Brain microvascular endothelial cell (primary cell): ENCODE measurements at regions not wholly inside any gene's neighbourhood (a gene's known extent, or its start where the extent isn't known, plus 50 kb on each side); places are given as distances from the start of the nearest gene placed in this dataset.

Experiments
- DNase-seq: peaks from one replicate; pipeline ENCODE4 v3.0.0-alpha.2; 2020
- H3K27ac ChIP-seq: fragments of 250-450 bp; sonication (Bioruptor Pico); 2 replicates; pipeline ENCODE4 v1.5.1; 2020; ENCODE audit warnings: mild to moderate bottlenecking, moderate library complexity
- H3K27me3 ChIP-seq: fragments of 250-450 bp; sonication (Bioruptor Pico); replicated peaks from 2 replicates; pipeline ENCODE4 v1.5.1; 2020; ENCODE audit warnings: mild to moderate bottlenecking
- H3K36me3 ChIP-seq: fragments of 250-450 bp; sonication (Bioruptor Pico); replicated peaks from 2 replicates; pipeline ENCODE4 v1.5.1; 2020; ENCODE audit warnings: mild to moderate bottlenecking
- H3K4me3 ChIP-seq: 2 replicates; pipeline ENCODE4 v1.5.1; 2011; ENCODE audit warnings: low read depth, mild to moderate bottlenecking, control low read depth, low read length, moderate library complexity
- in situ Hi-C: cut with HindIII; loops from 2 replicates; pipeline ENCODE4 v1.10.0; 2017; ENCODE audit warnings: low sequenced_read_pairs, low pct_ligation_motif_present
- TF ChIP-seq, protein P1 (sequence below): IDR thresholded peaks from 2 replicates; pipeline ENCODE4 v1.5.1; 2011; ENCODE audit warnings: low read depth, mild to moderate bottlenecking, moderate library complexity, low read length, control low read depth, inconsistent platforms; ENCODE audit errors: missing control alignments

DNA sequence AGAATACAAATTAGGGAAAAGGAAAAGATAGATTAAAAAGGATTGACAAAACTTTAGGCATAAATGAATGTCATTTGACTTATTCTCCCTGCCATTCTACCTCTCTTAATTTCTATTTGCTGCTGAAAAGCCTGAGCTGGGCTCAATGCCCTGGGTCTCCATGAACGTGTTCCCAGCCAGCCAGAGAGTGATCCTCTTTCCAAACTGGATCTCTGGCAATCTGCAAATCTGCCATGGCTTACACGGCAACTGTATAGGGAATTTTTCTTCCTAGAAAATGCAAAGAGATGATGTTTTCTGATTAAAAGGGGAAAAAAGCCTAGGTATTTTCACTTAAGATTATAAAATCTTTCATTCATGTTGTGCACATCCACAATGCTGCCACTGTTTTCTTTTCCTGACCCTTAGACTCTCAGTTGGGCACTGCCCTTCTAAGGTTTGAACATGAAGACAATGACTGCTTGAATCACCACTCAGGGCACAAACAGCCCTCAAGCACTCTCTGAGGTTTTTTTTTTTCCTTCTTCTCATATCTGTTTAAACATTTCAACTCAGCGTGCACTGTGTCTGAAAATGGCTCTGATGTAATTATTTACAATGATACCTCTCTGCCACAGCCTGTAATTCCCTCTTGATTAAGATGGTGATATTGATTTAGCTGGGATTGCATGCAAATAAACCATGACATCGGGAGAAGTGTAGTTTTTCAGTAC is 60.3 kb downstream of the DACT1 start:
- TF ChIP-seq, protein P1, sequence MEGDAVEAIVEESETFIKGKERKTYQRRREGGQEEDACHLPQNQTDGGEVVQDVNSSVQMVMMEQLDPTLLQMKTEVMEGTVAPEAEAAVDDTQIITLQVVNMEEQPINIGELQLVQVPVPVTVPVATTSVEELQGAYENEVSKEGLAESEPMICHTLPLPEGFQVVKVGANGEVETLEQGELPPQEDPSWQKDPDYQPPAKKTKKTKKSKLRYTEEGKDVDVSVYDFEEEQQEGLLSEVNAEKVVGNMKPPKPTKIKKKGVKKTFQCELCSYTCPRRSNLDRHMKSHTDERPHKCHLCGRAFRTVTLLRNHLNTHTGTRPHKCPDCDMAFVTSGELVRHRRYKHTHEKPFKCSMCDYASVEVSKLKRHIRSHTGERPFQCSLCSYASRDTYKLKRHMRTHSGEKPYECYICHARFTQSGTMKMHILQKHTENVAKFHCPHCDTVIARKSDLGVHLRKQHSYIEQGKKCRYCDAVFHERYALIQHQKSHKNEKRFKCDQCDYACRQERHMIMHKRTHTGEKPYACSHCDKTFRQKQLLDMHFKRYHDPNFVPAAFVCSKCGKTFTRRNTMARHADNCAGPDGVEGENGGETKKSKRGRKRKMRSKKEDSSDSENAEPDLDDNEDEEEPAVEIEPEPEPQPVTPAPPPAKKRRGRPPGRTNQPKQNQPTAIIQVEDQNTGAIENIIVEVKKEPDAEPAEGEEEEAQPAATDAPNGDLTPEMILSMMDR: no peak
- in situ Hi-C loops: no loop called here
- no peak overlapping the region for H3K4me3 ChIP-seq
- H3K27me3 ChIP-seq: no peaks in the 10 kb centered on the region
- H3K27ac ChIP-seq: no peak overlapping the region
- no peak for DNase-seq
- no peaks in the 10 kb centered on the region for H3K36me3 ChIP-seq

DNA sequence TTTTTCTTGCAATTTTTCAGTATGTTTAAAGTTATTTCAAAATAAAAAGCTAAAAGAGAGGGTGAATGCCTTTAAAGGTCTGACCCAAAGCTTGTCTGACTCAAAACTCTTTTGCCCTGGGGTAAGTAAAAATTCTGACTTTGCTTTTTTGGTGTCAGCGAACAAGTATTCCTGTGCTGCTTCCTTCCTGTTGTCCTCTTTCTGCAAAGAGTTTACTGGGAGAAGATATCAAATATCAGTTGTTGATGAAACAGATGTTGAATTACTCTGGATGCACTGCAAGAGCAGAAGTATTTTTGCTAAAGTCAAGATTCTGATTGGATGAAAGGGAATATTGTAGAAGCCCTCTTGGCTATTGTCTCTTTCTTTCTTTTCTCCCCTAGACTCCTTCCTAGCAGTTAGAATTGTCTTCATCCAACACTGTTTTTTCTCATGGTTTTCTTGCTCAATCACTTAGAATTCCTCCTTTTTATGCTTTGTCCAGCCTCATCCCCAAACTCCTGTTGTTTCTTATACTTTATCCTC is 62.0 kb downstream of the DACT1 start:
- in situ Hi-C loops: no loop called here

DNA sequence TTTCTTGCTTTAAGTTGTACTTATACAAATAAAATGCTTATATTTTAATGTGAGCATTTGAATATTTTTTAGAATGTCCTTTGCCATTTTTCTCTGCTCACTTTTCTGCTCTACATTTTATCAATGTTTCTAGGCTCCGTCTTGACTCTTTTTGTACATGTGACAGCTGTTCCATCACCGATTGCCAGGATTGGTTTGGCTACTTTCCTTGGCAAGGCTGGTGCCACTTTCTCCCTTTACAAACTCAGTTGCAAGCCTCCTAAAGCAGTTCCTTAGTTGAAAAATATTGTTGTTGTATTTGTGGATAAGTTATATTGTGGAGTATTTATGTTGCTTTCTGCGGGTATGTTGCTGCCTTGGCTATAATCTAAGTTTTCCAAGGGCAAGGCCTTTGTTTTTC is 63.4 kb downstream of the DACT1 start:
- Histone ChIP-seq H3K27ac (no peak overlapping the region), H3K4me3 (no peak overlapping the region), H3K27me3 (no peaks in the 10 kb centered on the region), H3K36me3 (no peaks in the 10 kb centered on the region)
- TF ChIP-seq, protein P1: no peak
- in situ Hi-C loops: no loop called here
- DNase-seq: no peak

More for the DNA sequence above, 62.0 kb downstream of the DACT1 start:
- TF ChIP-seq, protein P1: no peak
- Histone ChIP-seq H3K4me3 (no peak overlapping the region), H3K36me3 (no peaks in the 10 kb centered on the region), H3K27me3 (no peaks in the 10 kb centered on the region), H3K27ac (no peak overlapping the region)
- DNase-seq: no peak

DNA sequence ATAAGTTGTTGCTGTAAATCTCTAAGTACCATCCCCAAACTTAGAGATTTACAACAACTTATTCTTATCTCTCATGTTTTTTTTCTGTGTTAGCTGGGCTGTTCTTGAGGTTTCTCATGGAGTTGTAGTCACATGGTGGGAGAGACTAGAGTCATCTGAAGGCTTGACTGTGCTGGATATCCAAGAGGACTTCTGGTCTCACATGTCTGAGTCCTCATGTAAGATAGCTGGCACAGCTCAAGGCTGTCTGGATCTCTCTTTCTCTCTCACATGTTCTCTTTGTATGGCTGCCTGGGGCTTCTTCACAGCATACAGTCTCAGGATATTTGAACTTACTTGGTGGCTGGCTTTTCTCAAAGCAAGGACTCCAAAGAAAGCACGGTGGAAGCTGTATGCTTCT is 63.8 kb downstream of the DACT1 start:
- Histone ChIP-seq H3K27ac (no peak overlapping the region), H3K36me3 (no peaks in the 10 kb centered on the region), H3K27me3 (no peaks in the 10 kb centered on the region), H3K4me3 (no peak overlapping the region)
- no peak for DNase-seq
- in situ Hi-C loops: no loop called here
- TF ChIP-seq, protein P1: no peak

DNA sequence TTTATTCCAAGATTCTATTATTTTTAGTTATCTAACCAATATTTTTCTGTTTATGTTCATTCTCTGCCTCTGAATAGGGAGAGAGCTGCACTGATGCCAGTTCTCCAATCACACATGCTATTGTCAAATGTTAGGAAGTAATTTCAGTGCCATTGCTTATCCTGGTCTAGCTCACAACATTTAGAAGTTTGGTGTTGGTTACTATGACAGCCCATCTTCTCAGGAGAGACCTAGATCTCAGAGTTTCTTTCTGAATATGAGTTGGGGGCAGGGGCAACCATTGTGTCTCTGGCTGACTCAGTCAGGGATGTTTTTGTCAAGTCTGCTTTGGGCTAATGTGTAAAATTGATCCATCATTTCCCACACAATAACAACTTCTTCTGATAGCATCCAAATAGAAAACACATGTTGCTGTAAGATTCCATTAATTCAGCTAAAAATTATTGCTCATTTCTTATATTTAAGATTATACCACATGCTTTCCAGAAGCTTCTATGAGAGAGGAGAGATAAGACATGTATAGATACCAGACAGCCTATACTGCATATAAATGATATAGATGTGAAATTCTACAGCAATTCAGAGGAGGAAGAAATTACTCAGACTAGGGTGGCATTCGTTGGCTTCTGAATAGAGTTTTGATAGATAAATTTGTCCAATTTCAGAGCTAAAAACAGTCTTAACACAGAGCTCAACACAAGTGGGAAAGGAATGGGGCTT is 64.8 kb downstream of the DACT1 start:
- DNase-seq: no peak
- no peaks in the 10 kb centered on the region for H3K27me3 ChIP-seq
- H3K36me3 ChIP-seq: no peaks in the 10 kb centered on the region
- TF ChIP-seq, protein P1: no peak
- in situ Hi-C loops: no loop called here
- no peak overlapping the region for H3K27ac ChIP-seq
- H3K4me3 ChIP-seq: no peak overlapping the region
